NCI-H526 treated with DMSO at 0.1 percent for 48 hours (cell line): ENCODE measurements at regions not wholly inside any gene's neighbourhood (a gene's known extent, or its start where the extent isn't known, plus 50 kb on each side); places are given as distances from the start of the nearest gene placed in this dataset.

Source experiments
- DNase-seq: peaks from one replicate; lab custom pipeline; 2025; lab: John Stamatoyannopoulos, UW

GRCh38 chr16:35506018-35506897 is 2046.8 kb downstream of the TP53TG3F start:
- peak; percentile 22 for DNase-seq

- DNase-seq: no peak
Measured at GRCh38 chr16:35506898-35507194, 2047.4 kb downstream of the TP53TG3F start.

- no peak for DNase-seq
Measured at GRCh38 chr16:35510701-35511100, 2051.3 kb downstream of the TP53TG3F start.

- no peak for DNase-seq
Measured at GRCh38 chr16:35516551-35516950, 2057.1 kb downstream of the TP53TG3F start.

- no peak for DNase-seq
Measured at GRCh38 chr16:35516971-35517370, 2057.6 kb downstream of the TP53TG3F start.

- DNase-seq: no peak
Measured at GRCh38 chr16:35523991-35524390, 2064.6 kb downstream of the TP53TG3F start.

- DNase-seq: no peak
Measured at GRCh38 chr16:35525979-35526590, 2066.7 kb downstream of the TP53TG3F start.

- DNase-seq: no peak
Measured at GRCh38 chr16:35532576-35532975, 2073.2 kb downstream of the TP53TG3F start.

GRCh38 chr16:35533683-35534082 is 2074.3 kb downstream of the TP53TG3F start:
- no peak for DNase-seq

- no peak for DNase-seq
Measured at GRCh38 chr16:35543486-35543885, 2084.1 kb downstream of the TP53TG3F start.

- no peak for DNase-seq
Measured at GRCh38 chr16:35552763-35553162, 2093.4 kb downstream of the TP53TG3F start.

GRCh38 chr16:35557731-35558130 is 2098.3 kb downstream of the TP53TG3F start:
- DNase-seq: no peak

GRCh38 chr16:35559911-35560636 is 2100.7 kb downstream of the TP53TG3F start:
- no peak for DNase-seq

GRCh38 chr16:35560637-35560984 is 2101.2 kb downstream of the TP53TG3F start:
- DNase-seq: no peak

- no peak for DNase-seq
Measured at GRCh38 chr16:35561346-35561745, 2101.9 kb downstream of the TP53TG3F start.

- no peak for DNase-seq
Measured at GRCh38 chr16:35562471-35562870, 2103.1 kb downstream of the TP53TG3F start.

- DNase-seq: no peak
Measured at GRCh38 chr16:35562919-35563318, 2103.5 kb downstream of the TP53TG3F start.

- DNase-seq: no peak
Measured at GRCh38 chr16:35564148-35564547, 2104.7 kb downstream of the TP53TG3F start.

- DNase-seq: no peak
Measured at GRCh38 chr16:35564889-35565288, 2105.5 kb downstream of the TP53TG3F start.

- no peak for DNase-seq
Measured at GRCh38 chr16:35565626-35566025, 2106.2 kb downstream of the TP53TG3F start.

GRCh38 chr16:35569413-35569812 is 2110.0 kb downstream of the TP53TG3F start:
- DNase-seq: no peak

GRCh38 chr16:35570946-35571345 is 2111.5 kb downstream of the TP53TG3F start:
- DNase-seq: no peak

GRCh38 chr16:35572186-35572585 is 2112.8 kb downstream of the TP53TG3F start:
- DNase-seq: no peak
